ENCODE measurements at regions not wholly inside any gene's neighbourhood (a gene's known extent, or its start where the extent isn't known, plus 50 kb on each side); places are given as distances from the start of the nearest gene placed in this dataset.

DNA sequence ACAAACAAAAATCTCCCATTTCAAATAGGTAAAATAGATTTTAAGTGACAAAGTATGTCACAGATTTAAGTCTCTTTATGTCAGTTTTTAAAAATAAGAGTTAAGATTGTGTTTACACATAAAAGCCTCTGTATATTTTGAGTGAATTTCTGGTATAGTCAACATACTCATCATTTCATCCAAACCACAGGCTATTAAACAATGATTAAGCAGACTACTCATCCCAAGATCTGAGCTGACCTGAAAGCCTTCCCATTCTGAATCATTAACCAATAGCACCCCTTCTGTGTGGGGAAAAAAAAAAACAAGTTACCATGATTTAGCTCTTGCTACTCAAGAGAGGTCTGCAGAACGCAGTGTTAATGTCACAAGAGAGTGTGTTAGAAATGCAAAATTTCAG is 284.4 kb upstream of the NBEA start:
- Histone ChIP-seq H3K27ac (no peak overlapping the region), H3K27me3 (replicated peaks in 1 of 7) (no peaks in the 10 kb centered on the region), H3K9me3 (peaks cover 0 to 7% (median 0%) of the 10 kb centered on the region in 8 donors), H3K4me1 (no peaks in the 10 kb centered on the region), H3K4me3 (no peak overlapping the region), H3K36me3 (no peaks in the 10 kb centered on the region)
- 87 to 95% (median 92%) methylated on average over 1 of the region's 1 CpG for WGBS, 5 donors
- TF ChIP-seq POLR2AphosphoS5 (IDR thresholded peaks at IDR 0.05) (no peak), POLR2A (IDR thresholded peaks at IDR 0.05) (no peak)
- TF ChIP-seq, protein P1, sequence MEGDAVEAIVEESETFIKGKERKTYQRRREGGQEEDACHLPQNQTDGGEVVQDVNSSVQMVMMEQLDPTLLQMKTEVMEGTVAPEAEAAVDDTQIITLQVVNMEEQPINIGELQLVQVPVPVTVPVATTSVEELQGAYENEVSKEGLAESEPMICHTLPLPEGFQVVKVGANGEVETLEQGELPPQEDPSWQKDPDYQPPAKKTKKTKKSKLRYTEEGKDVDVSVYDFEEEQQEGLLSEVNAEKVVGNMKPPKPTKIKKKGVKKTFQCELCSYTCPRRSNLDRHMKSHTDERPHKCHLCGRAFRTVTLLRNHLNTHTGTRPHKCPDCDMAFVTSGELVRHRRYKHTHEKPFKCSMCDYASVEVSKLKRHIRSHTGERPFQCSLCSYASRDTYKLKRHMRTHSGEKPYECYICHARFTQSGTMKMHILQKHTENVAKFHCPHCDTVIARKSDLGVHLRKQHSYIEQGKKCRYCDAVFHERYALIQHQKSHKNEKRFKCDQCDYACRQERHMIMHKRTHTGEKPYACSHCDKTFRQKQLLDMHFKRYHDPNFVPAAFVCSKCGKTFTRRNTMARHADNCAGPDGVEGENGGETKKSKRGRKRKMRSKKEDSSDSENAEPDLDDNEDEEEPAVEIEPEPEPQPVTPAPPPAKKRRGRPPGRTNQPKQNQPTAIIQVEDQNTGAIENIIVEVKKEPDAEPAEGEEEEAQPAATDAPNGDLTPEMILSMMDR (IDR thresholded peaks at IDR 0.05 in 8 of 11, conservative IDR thresholded peaks at IDR 0.05 in 3 of 11) = no peak
- DNase-seq = no peak
- intact Hi-C loops (cut with DNase I; ENCODE audit: low total_unique reads) = no loop called here

DNA sequence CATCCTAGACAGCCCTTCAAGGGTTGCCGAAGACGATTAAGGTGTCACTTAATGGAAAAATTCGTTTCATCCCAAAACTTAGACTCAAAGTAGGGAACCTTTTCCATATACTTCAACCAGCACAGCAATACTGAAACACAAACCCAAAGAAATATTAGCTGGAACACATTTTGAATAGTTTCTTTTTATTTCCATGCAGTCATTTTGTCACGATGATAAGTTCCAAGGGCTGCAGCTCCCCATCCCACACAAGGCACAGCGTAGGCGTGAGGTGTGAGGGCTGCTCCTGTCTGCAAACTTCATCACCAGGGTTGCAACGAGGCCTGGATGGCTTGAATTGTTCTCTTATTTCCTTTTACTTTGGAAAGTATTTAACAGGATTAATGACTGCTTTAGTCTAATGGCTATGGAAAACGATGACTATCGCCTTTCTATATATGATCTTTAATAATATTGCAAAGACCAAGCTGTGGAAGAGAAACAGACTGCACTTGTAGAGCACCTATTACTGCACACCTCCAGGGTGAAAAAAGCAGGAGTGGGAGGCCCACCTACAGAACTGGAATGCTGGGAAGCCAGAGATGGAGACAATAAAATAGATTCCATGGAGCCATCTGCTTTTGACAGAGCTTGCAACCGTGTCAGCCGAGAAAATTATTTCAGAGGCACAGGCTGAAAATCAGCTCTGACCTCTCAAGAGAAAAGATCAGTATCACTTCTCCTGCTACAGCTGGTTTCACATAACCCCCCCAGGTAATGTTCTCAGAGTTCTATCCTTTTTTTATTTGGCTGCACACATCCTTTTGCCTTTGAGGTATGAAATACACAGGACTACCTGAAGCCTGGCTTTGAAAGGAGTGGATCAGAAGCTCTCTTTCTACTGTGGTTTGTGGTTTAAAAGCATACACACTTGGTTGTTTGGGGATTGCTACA is 274.5 kb upstream of the NBEA start:
- 77 to 85% (median 82%) methylated on average over 11 of the region's 11 CpGs for WGBS, 5 donors
- intact Hi-C loops (cut with DNase I; ENCODE audit: low total_unique reads) = no loop called here
- Histone ChIP-seq H3K27ac (no peak overlapping the region), H3K27me3 (replicated peaks in 1 of 7) (no peaks in the 10 kb centered on the region), H3K36me3 (no peaks in the 10 kb centered on the region), H3K4me3 (no peak overlapping the region), H3K4me1 (no peaks in the 10 kb centered on the region), H3K9me3 (peaks cover 0 to 4% (median 0%) of the 10 kb centered on the region in 8 donors)
- no peak for DNase-seq
- no peak for TF ChIP-seq POLR2AphosphoS5 (IDR thresholded peaks at IDR 0.05)
- TF ChIP-seq, protein P1 (IDR thresholded peaks at IDR 0.05 in 8 of 11, conservative IDR thresholded peaks at IDR 0.05 in 3 of 11) = no peak

DNA sequence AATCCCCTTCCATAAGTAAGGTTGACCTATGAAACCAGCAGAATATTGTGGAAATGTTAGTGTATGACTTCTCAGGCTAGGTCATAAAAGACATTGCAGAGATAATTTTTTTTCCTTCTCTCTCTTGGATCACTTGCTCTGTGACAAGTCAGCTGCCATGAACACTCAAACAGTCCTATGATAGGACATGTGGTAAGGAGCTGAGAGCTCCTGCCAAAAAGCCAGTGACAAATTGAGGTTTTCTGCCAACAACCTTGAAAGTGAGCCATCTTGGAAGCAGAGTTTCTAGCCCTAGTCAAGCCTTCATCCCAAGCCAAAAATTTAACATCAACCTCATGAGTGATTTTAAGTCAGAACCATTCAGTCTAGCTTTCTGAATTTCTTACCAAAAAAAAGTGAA is 270.9 kb upstream of the NBEA start:
- intact Hi-C loops (cut with DNase I; ENCODE audit: low total_unique reads) = no loop called here
- no peak for DNase-seq
- H3K27ac ChIP-seq = no peak overlapping the region
- H3K4me3 ChIP-seq = no peak overlapping the region
- no peaks in the 10 kb centered on the region for H3K27me3 ChIP-seq (replicated peaks in 1 of 7)
- H3K9me3 ChIP-seq = no peaks in the 10 kb centered on the region
- H3K36me3 ChIP-seq = no peaks in the 10 kb centered on the region
- TF ChIP-seq, protein P1 (IDR thresholded peaks at IDR 0.05 in 8 of 11, conservative IDR thresholded peaks at IDR 0.05 in 3 of 11) = no peak
- TF ChIP-seq POLR2A (IDR thresholded peaks at IDR 0.05) = no peak
- TF ChIP-seq POLR2AphosphoS5 (IDR thresholded peaks at IDR 0.05) = no peak
- H3K4me1 ChIP-seq = no peaks in the 10 kb centered on the region

DNA sequence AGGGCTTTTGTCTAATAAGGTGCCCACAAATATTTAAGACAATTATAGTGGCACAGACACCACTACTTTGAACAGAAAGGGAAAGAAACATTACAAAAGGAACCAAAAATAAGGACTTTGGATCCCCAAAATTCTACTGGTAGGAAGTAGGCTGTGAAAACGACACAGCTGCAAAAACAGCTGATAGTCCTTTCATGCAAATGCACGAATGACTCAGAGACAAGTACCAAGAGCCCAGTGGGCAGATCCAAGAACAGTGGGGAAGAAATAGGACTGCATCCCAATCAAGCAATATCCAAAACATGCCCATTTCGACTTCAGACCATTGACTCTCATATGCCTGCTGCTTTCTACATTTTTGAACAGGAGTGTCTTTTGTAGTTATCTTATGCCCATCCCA is 269.4 kb upstream of the NBEA start:
- no peaks in the 10 kb centered on the region for H3K27me3 ChIP-seq (replicated peaks in 1 of 7)
- 46 to 80% (median 59%) methylated on average over 3 of the region's 3 CpGs for WGBS, 5 donors
- no peaks in the 10 kb centered on the region for H3K36me3 ChIP-seq
- H3K4me1 ChIP-seq = no peaks in the 10 kb centered on the region
- no peaks in the 10 kb centered on the region for H3K9me3 ChIP-seq
- H3K27ac ChIP-seq = no peak overlapping the region
- no peak for DNase-seq
- intact Hi-C loops (cut with DNase I; ENCODE audit: low total_unique reads) = no loop called here
- TF ChIP-seq POLR2AphosphoS5 (IDR thresholded peaks at IDR 0.05) (no peak), POLR2A (IDR thresholded peaks at IDR 0.05) (no peak)
- TF ChIP-seq, protein P1 (IDR thresholded peaks at IDR 0.05 in 8 of 11, conservative IDR thresholded peaks at IDR 0.05 in 3 of 11) = no peak
- H3K4me3 ChIP-seq = no peak overlapping the region

Measured in spleen (tissue), 11 donors.